Keratinocyte (primary cell): ENCODE measurements at regions not wholly inside any gene's neighbourhood (a gene's known extent, or its start where the extent isn't known, plus 50 kb on each side); places are given as distances from the start of the nearest gene placed in this dataset.

Experiments
- DNase-seq: peaks from one replicate; pipeline ENCODE4 v3.0.0-alpha.2; 2011; ENCODE audit warnings: low read depth, missing footprints, low spot score
- FAIRE-seq: peaks from 2 replicates; lab custom pipeline; 2011; peaks lifted over from hg19 to GRCh38; lab: Jason Lieb, UNC
- H2AFZ ChIP-seq: 2 replicates; pipeline ENCODE4 v1.6.0; 2012; ENCODE audit warnings: low read length, control low read depth, inconsistent platforms; ENCODE audit not compliant: control insufficient read depth
- H3K27ac ChIP-seq: 2 replicates; pipeline ENCODE4 v1.5.1; 2011; ENCODE audit warnings: low read length; ENCODE audit not compliant: control insufficient read depth, insufficient read depth
- H3K27me3 ChIP-seq: 3 replicates; pipeline ENCODE4 v1.6.0; 2011; ENCODE audit warnings: low read length; ENCODE audit not compliant: control insufficient read depth, insufficient read depth; ENCODE audit errors: extremely low read depth
- H3K36me3 ChIP-seq, 2 experiments: 2 replicates in 1 of 2; 3 replicates in 1 of 2; pipeline ENCODE4 v1.5.1; 2011; ENCODE audit warnings: low read length in 2 of 2, mild to moderate bottlenecking in 1 of 2; ENCODE audit not compliant: control insufficient read depth in 2 of 2, insufficient read depth in 2 of 2; ENCODE audit errors: extremely low read depth in 1 of 2
- H3K4me1 ChIP-seq: 3 replicates; pipeline ENCODE4 v1.5.1; 2011; ENCODE audit warnings: low read length; ENCODE audit not compliant: control insufficient read depth, insufficient read depth; ENCODE audit errors: extremely low read depth
- H3K4me2 ChIP-seq: 3 replicates; pipeline ENCODE4 v1.6.0; 2011; ENCODE audit warnings: low read depth, low read length; ENCODE audit not compliant: control insufficient read depth, insufficient read depth; ENCODE audit errors: extremely low read depth
- H3K4me3 ChIP-seq, 3 experiments: fragments of 200-600 bp in 1 of 3; sonication (generic) in 1 of 3; 2 replicates in 2 of 3; 3 replicates in 1 of 3; pipeline ENCODE4 v1.5.1; 2011 to 2016; ENCODE audit warnings: low read length in 3 of 3, mild to moderate bottlenecking in 3 of 3, control low read depth in 2 of 3, inconsistent platforms in 1 of 3, low read depth in 1 of 3, mixed read lengths in 1 of 3, mixed run types in 1 of 3, moderate library complexity in 1 of 3; ENCODE audit not compliant: control insufficient read depth in 2 of 3, insufficient read depth in 2 of 3; ENCODE audit errors: extremely low read depth in 1 of 3
- H3K79me2 ChIP-seq: 2 replicates; pipeline ENCODE4 v1.6.0; 2012; ENCODE audit warnings: low read length; ENCODE audit not compliant: control insufficient read depth, insufficient read depth
- H3K9ac ChIP-seq: 3 replicates; pipeline ENCODE4 v1.6.0; 2011; ENCODE audit warnings: low read length; ENCODE audit not compliant: control insufficient read depth, insufficient read depth; ENCODE audit errors: extremely low read depth
- H3K9me1 ChIP-seq: 3 replicates; pipeline ENCODE4 v1.6.0; 2011; ENCODE audit warnings: low read length; ENCODE audit not compliant: control insufficient read depth, insufficient read depth; ENCODE audit errors: extremely low read depth
- H3K9me3 ChIP-seq: 2 replicates; pipeline ENCODE4 v1.5.1; 2012; ENCODE audit warnings: low read depth, low read length; ENCODE audit not compliant: control insufficient read depth
- H4K20me1 ChIP-seq: 3 replicates; pipeline ENCODE4 v1.6.0; 2011; ENCODE audit warnings: low read length; ENCODE audit not compliant: control insufficient read depth, insufficient read depth; ENCODE audit errors: extremely low read depth
- CTCF ChIP-seq, 3 experiments: IDR thresholded peaks in 1 of 3; conservative IDR thresholded peaks in 1 of 3; optimal IDR thresholded peaks in 1 of 3; 2 replicates in 2 of 3; 3 replicates in 1 of 3; pipeline versions ENCODE3 to v1.5.1; 2011; ENCODE audit warnings: low read length in 3 of 3, mild to moderate bottlenecking in 3 of 3, moderate library complexity in 2 of 3, control low read depth in 1 of 3, inconsistent platforms in 1 of 3; ENCODE audit not compliant: insufficient read depth in 2 of 3; ENCODE audit errors: extremely low read depth in 1 of 3
- EZH2 ChIP-seq: IDR thresholded peaks from one replicate; pipeline ENCODE4 v1.6.1; 2012; ENCODE audit warnings: inconsistent platforms, mild to moderate bottlenecking, low read length, moderate library complexity
- dilution Hi-C: fragments of 300-500 bp; cut with MboI; formaldehyde crosslinking; loops from one replicate; pipeline ENCODE4 v1.7.0; 2020; ENCODE audit warnings: low sequenced_read_pairs; ENCODE audit not compliant: extremely low pct_ligation_motif_present

- Histone ChIP-seq H3K4me3 (no peak overlapping the region), H3K27ac (no peak overlapping the region), H3K27me3 (no peaks in the 10 kb centered on the region), H3K36me3 (no peaks in the 10 kb centered on the region), H3K9me3 (no peaks in the 10 kb centered on the region), H3K4me2 (peak overlapping the region; percentile 33), H3K79me2 (no peaks in the 10 kb centered on the region), H3K9ac (no peak overlapping the region), H3K9me1 (no peaks in the 10 kb centered on the region), H3K4me1 (peaks cover 30% of the 10 kb centered on the region), H4K20me1 (no peaks in the 10 kb centered on the region), H2AFZ (peak overlapping the region; percentile 51)
- dilution Hi-C loops = no loop called here
- TF ChIP-seq EZH2 = no peak
- no peak for TF ChIP-seq CTCF (optimal IDR thresholded peaks at IDR 0.05 in 1 of 3, IDR thresholded peaks at IDR 0.05 in 1 of 3, conservative IDR thresholded peaks at IDR 0.05 in 1 of 3; ENCODE audit: extremely low read depth in 1 of 3, insufficient read depth in 2 of 3, low read length in 3 of 3)
- FAIRE-seq (no peak), DNase-seq (no peak)
These were observed 128.8 kb upstream of the SESN3 start for GRCh38 chr11:95359756-95360155.

- Histone ChIP-seq H3K4me1 (peaks cover 26% of the 10 kb centered on the region), H3K36me3 (no peaks in the 10 kb centered on the region), H4K20me1 (no peaks in the 10 kb centered on the region), H3K4me2 (peak overlapping the region; percentile 1), H3K9me3 (no peaks in the 10 kb centered on the region), H3K4me3 (no peak overlapping the region), H3K27me3 (no peaks in the 10 kb centered on the region), H2AFZ (peak overlapping the region; percentile 27), H3K27ac (no peak overlapping the region), H3K9me1 (no peaks in the 10 kb centered on the region), H3K79me2 (no peaks in the 10 kb centered on the region), H3K9ac (no peak overlapping the region)
- dilution Hi-C loops = no loop called here
- FAIRE-seq = no peak
- no peak for DNase-seq
- no peak for TF ChIP-seq EZH2
- TF ChIP-seq CTCF (optimal IDR thresholded peaks at IDR 0.05 in 1 of 3, IDR thresholded peaks at IDR 0.05 in 1 of 3, conservative IDR thresholded peaks at IDR 0.05 in 1 of 3; ENCODE audit: extremely low read depth in 1 of 3, insufficient read depth in 2 of 3, low read length in 3 of 3) = no peak
These were observed 128.3 kb upstream of the SESN3 start for GRCh38 chr11:95359341-95359663.
